ENCODE measurements at regions not wholly inside any gene's neighbourhood (a gene's known extent, or its start where the extent isn't known, plus 50 kb on each side); places are given as distances from the start of the nearest gene placed in this dataset.

- DNase-seq (ENCODE audit: low spot score) = no peak
These were observed 55.3 kb upstream of the ID2 start for GRCh38 chr2:8626572-8626971.

DNA sequence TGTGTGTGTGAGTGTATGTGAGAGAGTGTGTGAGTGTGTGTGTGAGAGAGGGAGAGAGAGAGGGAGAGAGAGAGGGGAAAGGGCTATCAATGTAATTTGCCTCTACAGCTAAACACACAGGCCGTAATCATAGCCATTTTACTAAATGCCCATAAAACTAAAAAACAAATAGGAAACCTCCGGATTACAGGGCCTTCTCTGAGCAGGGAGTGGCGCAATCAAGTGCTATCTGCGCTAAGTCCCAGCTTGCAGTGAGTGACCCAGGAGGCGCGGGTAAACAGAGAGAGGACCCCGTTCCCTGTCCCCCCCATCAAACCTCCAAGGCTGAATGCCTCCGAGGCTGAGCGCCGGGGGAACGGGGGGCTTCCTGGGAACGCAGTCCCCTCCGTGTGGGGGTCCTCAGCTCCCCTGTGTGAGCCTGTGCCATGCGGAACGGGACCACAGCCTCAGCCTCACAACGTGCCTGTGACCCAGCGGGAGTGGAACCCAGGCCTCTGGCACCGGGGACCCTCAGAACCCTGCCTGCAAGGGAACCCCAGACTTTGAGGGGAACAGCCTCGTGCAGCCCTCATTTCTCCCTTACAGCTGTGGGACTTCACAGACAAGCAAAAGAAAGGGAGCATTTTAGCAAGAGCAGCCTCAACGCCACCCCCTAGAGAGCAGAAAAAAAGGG is 54.7 kb upstream of the ID2 start:
- no peak for DNase-seq (ENCODE audit: low spot score)

DNA sequence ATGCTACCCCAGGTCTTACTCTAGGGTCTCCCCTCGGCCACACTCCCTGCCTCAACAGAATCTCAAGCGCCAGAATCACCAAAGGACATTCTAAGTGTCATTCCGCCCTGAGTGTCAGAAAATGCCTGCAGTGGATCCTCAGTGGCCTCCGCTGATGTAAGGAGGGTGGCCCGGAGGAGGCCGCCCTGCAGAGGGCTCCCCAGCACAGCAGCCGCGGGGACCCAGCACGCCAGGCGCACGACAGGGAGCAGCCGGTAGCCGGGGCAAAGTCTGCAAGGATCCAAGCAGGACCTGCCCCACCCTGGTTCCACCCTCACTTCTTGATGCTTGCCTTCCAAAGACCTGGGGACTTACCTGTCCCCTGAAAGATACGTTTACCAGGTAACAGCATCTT is 54.2 kb upstream of the ID2 start:
- DNase-seq (ENCODE audit: low spot score) = no peak

- DNase-seq (ENCODE audit: low spot score) = no peak
These were observed 53.5 kb upstream of the ID2 start for GRCh38 chr2:8628179-8628865.

GRCh38 chr2:8628866-8629209 is 53.0 kb upstream of the ID2 start:
- no peak for DNase-seq (ENCODE audit: low spot score)

GRCh38 chr2:8629402-8629801 is 52.5 kb upstream of the ID2 start:
- no peak for DNase-seq (ENCODE audit: low spot score)

DNA sequence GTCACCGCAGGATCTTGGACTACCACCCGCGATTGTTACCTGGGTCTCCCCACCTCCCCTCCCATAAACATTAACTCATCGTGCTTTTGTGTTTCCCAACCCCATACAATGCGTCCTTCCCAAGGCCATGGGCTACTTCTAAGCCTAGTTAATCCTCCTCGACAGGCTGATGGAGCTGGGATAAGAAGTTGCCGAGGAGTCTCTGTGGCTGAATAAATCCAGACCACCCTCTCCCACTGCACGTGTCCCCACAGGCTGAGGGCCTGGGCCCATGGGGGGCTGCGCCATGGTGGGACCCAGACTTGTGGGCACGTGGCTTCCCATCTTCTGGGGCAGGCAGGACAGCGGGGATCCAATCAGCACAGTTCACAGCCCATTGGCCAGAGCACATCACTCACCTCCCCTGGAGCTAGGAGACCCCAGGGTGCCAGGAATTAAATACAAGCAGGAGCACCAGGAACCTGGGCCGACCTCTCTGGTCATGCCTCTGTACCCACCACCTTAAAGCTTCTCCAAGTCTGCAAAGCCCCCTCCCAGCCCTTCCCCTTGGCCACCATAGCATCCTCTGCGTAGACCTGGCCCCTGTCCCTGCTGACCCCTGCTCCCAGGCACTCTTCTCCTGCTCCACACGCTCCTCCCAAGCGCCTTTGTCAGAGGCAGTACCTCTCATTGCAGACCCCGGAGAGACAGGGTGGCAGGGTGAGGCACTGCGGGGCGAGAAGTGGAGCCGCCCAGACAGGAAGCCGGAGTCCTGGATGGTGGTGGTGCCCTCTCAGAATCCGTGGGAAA is 51.0 kb upstream of the ID2 start:
- no peak for DNase-seq (ENCODE audit: low spot score)

GRCh38 chr2:8631465-8632005 is 50.3 kb upstream of the ID2 start:
- DNase-seq (ENCODE audit: low spot score) = no peak

All from COLO829 (cell line).